PC-9 (cell line): ENCODE measurements at regions not wholly inside any gene's neighbourhood (a gene's known extent, or its start where the extent isn't known, plus 50 kb on each side); places are given as distances from the start of the nearest gene placed in this dataset.

Source experiments
- BruUV-seq: library from RNA; stranded (reverse); fragments of 400-500 nt; replicated peaks from 2 replicates; lab custom pipeline; 2021; lab: Mats Ljungman, UMichigan
- CTCF ChIA-PET: fragments of 300-600 bp; sonication (Branson Sonifier 250); formaldehyde crosslinking; loops from one replicate; lab custom pipeline; 2022; ENCODE audit warnings: antibody characterized with exemption; lab: Charles Lee
- POLR2A ChIA-PET: fragments of 300-600 bp; sonication (Branson Sonifier 250); formaldehyde crosslinking; loops from one replicate; lab custom pipeline; 2022; ENCODE audit warnings: antibody characterized with exemption; ENCODE audit not compliant: unreplicated experiment; lab: Charles Lee
- DNase-seq, 2 experiments: peaks; one replicate each; pipeline versions ENCODE4 v3.0.0 to v3.0.0-alpha.2; 2015 to 2022; ENCODE audit warnings: mixed read lengths in 1 of 2
- H2AFZ ChIP-seq: fragments of 200-600 bp; sonication (generic); 2 replicates; pipeline ENCODE4 v1.8.1; 2017; ENCODE audit warnings: antibody characterized with exemption
- H3F3A ChIP-seq: fragments of 200-600 bp; sonication (generic); 2 replicates; pipeline ENCODE4 v1.8.1; 2017; ENCODE audit warnings: antibody characterized with exemption, mild to moderate bottlenecking, low read depth; ENCODE audit not compliant: insufficient read depth
- H3K27ac ChIP-seq: fragments of 200-600 bp; sonication (generic); 2 replicates; pipeline ENCODE4 v1.6.1; 2016; ENCODE audit warnings: mixed run types
- H3K27me3 ChIP-seq: fragments of 200-600 bp; sonication (generic); 2 replicates; pipeline ENCODE4 v1.6.1; 2016; ENCODE audit warnings: low read depth, mixed run types; ENCODE audit not compliant: insufficient read depth
- H3K36me3 ChIP-seq: fragments of 200-600 bp; sonication (generic); 2 replicates; pipeline ENCODE4 v1.6.1; 2016; ENCODE audit warnings: low read depth, mixed run types
- H3K4me1 ChIP-seq: fragments of 200-600 bp; sonication (generic); replicated peaks from 2 replicates; pipeline ENCODE4 v1.6.1; 2016; ENCODE audit warnings: mixed run types; ENCODE audit not compliant: insufficient read depth
- H3K4me2 ChIP-seq: fragments of 200-600 bp; sonication (generic); 2 replicates; pipeline ENCODE4 v1.6.1; 2017; ENCODE audit warnings: mixed run types
- H3K4me3 ChIP-seq: fragments of 200-600 bp; sonication (generic); 2 replicates; pipeline ENCODE4 v1.6.1; 2016; ENCODE audit warnings: mixed run types
- H3K79me2 ChIP-seq: fragments of 200-600 bp; sonication (generic); 2 replicates; pipeline ENCODE4 v1.6.1; 2017; ENCODE audit warnings: low read depth, mixed run types
- H3K9me2 ChIP-seq: fragments of 200-600 bp; sonication (generic); 2 replicates; pipeline ENCODE4 v1.8.1; 2017; ENCODE audit warnings: mild to moderate bottlenecking; ENCODE audit not compliant: insufficient read depth
- H3K9me3 ChIP-seq: fragments of 200-600 bp; sonication (generic); 2 replicates; pipeline ENCODE4 v1.8.1; 2016; ENCODE audit warnings: low read depth; ENCODE audit not compliant: insufficient read depth
- H4K20me1 ChIP-seq: fragments of 200-600 bp; sonication (generic); 2 replicates; pipeline ENCODE4 v1.8.1; 2017; ENCODE audit not compliant: insufficient read depth
- EZH2 ChIP-seq: fragments of 200-600 bp; sonication (generic); IDR thresholded peaks from 2 replicates; pipeline ENCODE4 v1.8.0; 2017; ENCODE audit warnings: antibody characterized with exemption, low read depth
- intact Hi-C: fragments of 100-400 bp; cut with micrococcal nuclease; formaldehyde crosslinking; loops from one replicate; pipeline ENCODE4 v1.10.0; 2022; ENCODE audit not compliant: unreplicated experiment
- TF ChIP-seq, protein P1 (sequence below): fragments of 200-600 bp; sonication (generic); conservative IDR thresholded peaks from 2 replicates; pipeline ENCODE4 v1.6.1; 2017; ENCODE audit warnings: mixed run types, antibody characterized with exemption, mild to moderate bottlenecking, moderate library complexity

DNA sequence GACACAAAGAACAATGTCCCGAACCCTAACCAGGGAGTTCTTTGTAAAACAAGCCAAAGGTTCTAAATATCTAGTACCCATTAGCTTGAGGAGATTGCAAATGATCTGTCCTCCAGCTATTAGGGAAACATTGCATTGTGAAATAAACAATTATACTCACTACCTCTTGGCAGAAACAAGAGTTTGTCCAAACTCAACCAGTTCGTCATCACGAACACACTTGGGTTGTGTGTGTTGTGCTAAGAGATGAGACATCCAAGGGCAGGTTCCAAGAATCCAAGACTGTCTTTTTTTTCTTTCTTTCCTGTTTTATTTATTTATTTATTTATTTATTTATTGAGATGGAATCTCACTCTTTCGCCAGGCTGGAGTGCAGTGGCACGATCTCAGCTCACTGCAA lies 793.1 kb upstream of the AUTS2 start:
- Histone ChIP-seq H3K79me2 (no peaks in the 10 kb centered on the region), H3K4me2 (no peak overlapping the region), H3K4me3 (no peak overlapping the region), H3K9me2 (no peaks in the 10 kb centered on the region), H3K27ac (no peak overlapping the region), H3K36me3 (no peaks in the 10 kb centered on the region), H3F3A (peaks cover under 1% of the 10 kb centered on the region; the same call in 1 of the 2 replicates), H4K20me1 (no peaks in the 10 kb centered on the region), H2AFZ (no peak overlapping the region), H3K27me3 (no peaks in the 10 kb centered on the region), H3K4me1 (peaks cover 6% of the 10 kb centered on the region), H3K9me3 (no peaks in the 10 kb centered on the region)
- intact Hi-C loops = no loop called here
- ChIA-PET CTCF (no interaction called here), POLR2A (no interaction called here)
- TF ChIP-seq, protein P1, sequence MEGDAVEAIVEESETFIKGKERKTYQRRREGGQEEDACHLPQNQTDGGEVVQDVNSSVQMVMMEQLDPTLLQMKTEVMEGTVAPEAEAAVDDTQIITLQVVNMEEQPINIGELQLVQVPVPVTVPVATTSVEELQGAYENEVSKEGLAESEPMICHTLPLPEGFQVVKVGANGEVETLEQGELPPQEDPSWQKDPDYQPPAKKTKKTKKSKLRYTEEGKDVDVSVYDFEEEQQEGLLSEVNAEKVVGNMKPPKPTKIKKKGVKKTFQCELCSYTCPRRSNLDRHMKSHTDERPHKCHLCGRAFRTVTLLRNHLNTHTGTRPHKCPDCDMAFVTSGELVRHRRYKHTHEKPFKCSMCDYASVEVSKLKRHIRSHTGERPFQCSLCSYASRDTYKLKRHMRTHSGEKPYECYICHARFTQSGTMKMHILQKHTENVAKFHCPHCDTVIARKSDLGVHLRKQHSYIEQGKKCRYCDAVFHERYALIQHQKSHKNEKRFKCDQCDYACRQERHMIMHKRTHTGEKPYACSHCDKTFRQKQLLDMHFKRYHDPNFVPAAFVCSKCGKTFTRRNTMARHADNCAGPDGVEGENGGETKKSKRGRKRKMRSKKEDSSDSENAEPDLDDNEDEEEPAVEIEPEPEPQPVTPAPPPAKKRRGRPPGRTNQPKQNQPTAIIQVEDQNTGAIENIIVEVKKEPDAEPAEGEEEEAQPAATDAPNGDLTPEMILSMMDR = no peak
- no peak for TF ChIP-seq EZH2
- BruUV-seq = no TSS peak
- no peak for DNase-seq

DNA sequence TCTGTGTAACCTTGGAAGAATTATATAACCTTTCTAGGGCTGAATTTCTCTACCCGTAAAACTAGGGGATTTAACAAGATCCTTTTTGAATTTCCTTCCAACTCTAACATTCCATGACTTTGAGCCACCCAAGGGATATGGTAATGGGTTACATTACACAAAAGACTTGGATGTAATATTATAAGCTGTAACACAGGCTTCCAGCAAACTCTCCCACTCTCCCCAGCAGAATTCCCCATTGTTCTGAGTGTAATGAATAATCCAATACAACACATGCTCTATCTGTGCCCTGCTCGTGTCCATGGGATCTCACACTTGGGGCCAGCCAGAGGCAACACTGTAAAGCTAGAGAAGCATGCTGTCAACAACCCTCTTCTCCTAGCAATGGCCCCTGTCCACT lies 790.6 kb upstream of the AUTS2 start:
- BruUV-seq = no TSS peak
- Histone ChIP-seq H3K4me1 (no peaks in the 10 kb centered on the region), H3F3A (no peaks in the 10 kb centered on the region), H3K9me3 (no peaks in the 10 kb centered on the region), H3K4me3 (no peak overlapping the region), H3K79me2 (no peaks in the 10 kb centered on the region), H2AFZ (no peak overlapping the region), H4K20me1 (no peaks in the 10 kb centered on the region), H3K9me2 (no peaks in the 10 kb centered on the region), H3K27me3 (no peaks in the 10 kb centered on the region), H3K36me3 (no peaks in the 10 kb centered on the region), H3K27ac (no peak overlapping the region), H3K4me2 (no peak overlapping the region)
- intact Hi-C loops = no loop called here
- ChIA-PET POLR2A (no interaction called here), CTCF (no interaction called here)
- no peak for DNase-seq
- TF ChIP-seq, protein P1 = no peak
- no peak for TF ChIP-seq EZH2

DNA sequence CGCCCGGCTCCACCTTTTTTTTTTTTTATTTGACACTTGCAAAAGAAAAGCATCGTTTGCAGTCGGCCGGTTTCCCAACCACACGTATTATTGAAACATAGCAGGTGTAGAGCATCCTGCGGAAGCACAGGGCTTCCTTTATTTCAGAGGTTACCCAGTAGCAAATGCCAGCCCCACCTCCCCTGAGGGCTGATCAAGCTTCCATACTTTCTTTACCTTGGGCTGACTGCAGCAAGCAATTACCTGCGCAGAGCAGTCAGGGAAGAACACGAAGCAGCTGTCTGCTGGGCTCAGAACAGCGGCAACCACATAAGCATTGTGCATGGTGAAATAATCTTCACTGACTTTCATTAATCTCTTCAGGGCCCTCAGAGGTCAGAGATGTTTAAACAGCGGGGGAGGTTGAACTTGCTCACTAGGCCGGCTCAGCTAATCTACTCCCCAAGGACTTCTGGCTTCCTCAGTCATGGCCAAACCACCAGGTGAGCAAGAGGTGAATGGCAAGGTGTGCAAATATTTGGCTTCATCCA lies 784.7 kb upstream of the AUTS2 start:
- Histone ChIP-seq H3K27ac (peak overlapping the region; percentile 50), H3K9me3 (no peaks in the 10 kb centered on the region), H3K36me3 (no peaks in the 10 kb centered on the region), H3K27me3 (no peaks in the 10 kb centered on the region), H3K4me2 (peak overlapping the region; percentile 47), H2AFZ (no peak overlapping the region), H3K9me2 (no peaks in the 10 kb centered on the region), H4K20me1 (no peaks in the 10 kb centered on the region), H3K4me3 (no peak overlapping the region), H3K79me2 (no peaks in the 10 kb centered on the region), H3K4me1 (peaks cover 13% of the 10 kb centered on the region), H3F3A (peaks cover 15% of the 10 kb centered on the region)
- intact Hi-C loops = no loop called here
- peak in 1 of 2 experiments; percentile 97 for DNase-seq
- BruUV-seq = no TSS peak
- POLR2A ChIA-PET = no interaction called here
- CTCF ChIA-PET = no interaction called here
- TF ChIP-seq EZH2 = no peak
- TF ChIP-seq, protein P1 = no peak
